A549 (cell line): ENCODE measurements at regions not wholly inside any gene's neighbourhood (a gene's known extent, or its start where the extent isn't known, plus 50 kb on each side); places are given as distances from the start of the nearest gene placed in this dataset.

ENCODE experiments used
- ATAC-seq, 2 experiments: fragments of 200-7000 bp in 1 of 2; fragments of >200 bp in 1 of 2; cut with Nextera tagmentation in 1 of 2; cut with Tn5 transposase in 1 of 2; 3 replicates each; pipeline versions ENCODE4 v1.8.0 to v1.9.1; 2018 to 2020; ENCODE audit warnings: mild to moderate bottlenecking in 1 of 2, moderate library complexity in 1 of 2
- CTCF ChIA-PET: fragments of 300-600 bp; sonication (Branson Sonifier 250); formaldehyde crosslinking; extraction: SDS; loops from one replicate; lab custom pipeline; 2021; ENCODE audit warnings: antibody characterized with exemption, inconsistent platforms; lab: Yijun Ruan, JAX
- POLR2A ChIA-PET: fragments of 350-600 bp; formaldehyde crosslinking; extraction: SDS; loops from one replicate; lab custom pipeline; 2021; ENCODE audit warnings: antibody characterized with exemption, inconsistent platforms; lab: Yijun Ruan, JAX
- DNase-seq, 2 experiments: peaks; one replicate each; pipeline versions ENCODE4 v3.0.0 to v3.0.0-alpha.2; 2011 to 2016; ENCODE audit warnings: low read depth in 1 of 2, low spot score in 1 of 2
- FAIRE-seq: peaks from 2 replicates; lab custom pipeline; 2011; peaks lifted over from hg19 to GRCh38; lab: Jason Lieb, UNC
- H3K27ac ChIP-seq, 2 experiments: fragments of >200 bp; sonication (Bioruptor Twin); formaldehyde crosslinking; 3 replicates each; pipeline ENCODE4 v1.5.1; 2016 to 2017
- H3K4me1 ChIP-seq: fragments of >200 bp; sonication (Bioruptor Twin); formaldehyde crosslinking; 3 replicates; pipeline ENCODE4 v1.6.1; 2016
- H3K4me2 ChIP-seq: fragments of >200 bp; sonication (Bioruptor Twin); formaldehyde crosslinking; 3 replicates; pipeline ENCODE4 v1.6.1; 2016
- H3K4me3 ChIP-seq: fragments of >200 bp; sonication (Bioruptor Twin); formaldehyde crosslinking; 3 replicates; pipeline ENCODE4 v1.5.1; 2016
- H3K9me3 ChIP-seq: fragments of >200 bp; sonication (Bioruptor Twin); formaldehyde crosslinking; 3 replicates; pipeline ENCODE4 v1.6.1; 2016
- CBX2 ChIP-seq: fragments of 200-600 bp; sonication (generic); IDR thresholded peaks from 2 replicates; pipeline ENCODE4 v1.6.1; 2016; ENCODE audit warnings: low read depth, mild to moderate bottlenecking, borderline replicate concordance
- CHD4 ChIP-seq: fragments of 200-600 bp; sonication (generic); IDR thresholded peaks from 2 replicates; pipeline ENCODE4 v1.6.1; 2016; ENCODE audit warnings: antibody characterized with exemption, mild to moderate bottlenecking, borderline replicate concordance
- E2F6 ChIP-seq: IDR thresholded peaks from 2 replicates; pipeline ENCODE4 v1.6.1; 2012; ENCODE audit warnings: low read depth, borderline replicate concordance
- EHF ChIP-seq: fragments of 250-450 bp; sonication (Bioruptor Pico); IDR thresholded peaks from 2 replicates; pipeline ENCODE4 v1.5.0; 2020; ENCODE audit warnings: mild to moderate bottlenecking
- ESRRA ChIP-seq: fragments of 150-350 bp; IDR thresholded peaks from 2 replicates; pipeline ENCODE4 v1.6.1; 2014; ENCODE audit warnings: mild to moderate bottlenecking, low read length, borderline replicate concordance
- FOSB ChIP-seq: fragments of 250-450 bp; sonication (Bioruptor Pico); IDR thresholded peaks from 2 replicates; pipeline ENCODE4 v1.5.0; 2020; ENCODE audit warnings: mild to moderate bottlenecking, moderate library complexity
- FOSL2 ChIP-seq, 2 experiments: fragments of 450-650 bp in 1 of 2; fragments of >200 bp in 1 of 2; sonication (Bioruptor Twin) in 1 of 2; formaldehyde crosslinking; IDR thresholded peaks; 2 replicates each; pipeline versions ENCODE4 v1.5.0 to v1.6.1; 2016 to 2020; ENCODE audit warnings: mild to moderate bottlenecking in 1 of 2, moderate library complexity in 1 of 2
- GATA3 ChIP-seq: IDR thresholded peaks from 2 replicates; pipeline ENCODE4 v1.6.1; 2012; ENCODE audit warnings: borderline replicate concordance
- HOXA7 ChIP-seq: fragments of 250-450 bp; sonication (Bioruptor Pico); IDR thresholded peaks from 2 replicates; pipeline ENCODE4 v1.5.0; 2020; ENCODE audit warnings: mild to moderate bottlenecking, moderate library complexity
- HOXB13 ChIP-seq: fragments of 250-450 bp; sonication (Bioruptor Pico); IDR thresholded peaks from 2 replicates; pipeline ENCODE4 v1.5.0; 2020; ENCODE audit warnings: low read depth, mild to moderate bottlenecking, moderate library complexity
- HOXB5 ChIP-seq: fragments of 250-450 bp; sonication (Bioruptor Pico); IDR thresholded peaks from 2 replicates; pipeline ENCODE4 v1.5.0; 2020; ENCODE audit warnings: mild to moderate bottlenecking, moderate library complexity
- JUNB ChIP-seq: fragments of >200 bp; sonication (Bioruptor Twin); formaldehyde crosslinking; IDR thresholded peaks from 2 replicates; pipeline ENCODE4 v1.6.1; 2016
- KDM5A ChIP-seq: fragments of 200-600 bp; sonication (generic); IDR thresholded peaks from 2 replicates; pipeline ENCODE4 v1.6.1; 2016; ENCODE audit warnings: antibody characterized with exemption, mild to moderate bottlenecking
- MAFK ChIP-seq: fragments of 450-650 bp; IDR thresholded peaks from 2 replicates; pipeline ENCODE4 v1.6.1; 2014; ENCODE audit not compliant: partially characterized antibody
- PHF8 ChIP-seq: fragments of 200-600 bp; sonication (generic); IDR thresholded peaks from 2 replicates; pipeline ENCODE4 v1.6.1; 2016; ENCODE audit warnings: low read depth, mild to moderate bottlenecking, antibody characterized with exemption, moderate library complexity, borderline replicate concordance
- POLR2AphosphoS2 ChIP-seq: conservative IDR thresholded peaks from 2 replicates; pipeline ENCODE4 v1.6.1; 2012; ENCODE audit warnings: low read length, improper control_type of control experiment, inconsistent platforms
- RAD21 ChIP-seq, 2 experiments: fragments of >200 bp in 1 of 2; sonication (Bioruptor Twin) in 1 of 2; formaldehyde crosslinking in 1 of 2; IDR thresholded peaks in 1 of 2; conservative IDR thresholded peaks in 1 of 2; 2 replicates in 1 of 2; 3 replicates in 1 of 2; pipeline ENCODE4 v1.6.1; 2012 to 2018; ENCODE audit warnings: inconsistent platforms in 1 of 2
- RARB ChIP-seq: fragments of 250-450 bp; sonication (Bioruptor Pico); IDR thresholded peaks from 2 replicates; pipeline ENCODE4 v1.8.0; 2021; ENCODE audit warnings: mild to moderate bottlenecking, moderate library complexity
- REST ChIP-seq: fragments of 200-600 bp; sonication (generic); IDR thresholded peaks from 2 replicates; pipeline ENCODE4 v1.6.1; 2016; ENCODE audit warnings: antibody characterized with exemption, mild to moderate bottlenecking, moderate library complexity
- TP53 ChIP-seq: fragments of 250-450 bp; sonication (Bioruptor Pico); IDR thresholded peaks from 2 replicates; pipeline ENCODE4 v1.5.0; 2021; ENCODE audit warnings: mild to moderate bottlenecking, moderate library complexity
- ZC3H11A ChIP-seq: fragments of 450-650 bp; IDR thresholded peaks from 2 replicates; pipeline ENCODE4 v1.6.1; 2014; ENCODE audit warnings: antibody characterized with exemption, mild to moderate bottlenecking
- WGBS: methylation state at CpG from one replicate; pipeline ENCODE4 v1.1.6; 2017; ENCODE audit errors: missing lambda C conversion rate; 5-methylcytosine and 5-hydroxymethylcytosine counted together

GRCh38 chr10:36393801-36394200 lies 731.6 kb upstream of the ANKRD30A start:
- DNase-seq (peak in 1 of 2 experiments; percentile 11), ATAC-seq (no peak), FAIRE-seq (no peak)
- Histone ChIP-seq H3K4me2 (no peak overlapping the region), H3K4me1 (no peaks in the 10 kb centered on the region), H3K9me3 (no peaks in the 10 kb centered on the region), H3K27ac (no peak overlapping the region), H3K4me3 (no peak overlapping the region)
- 51% methylated on average over 3 of the region's 3 CpGs for WGBS
- TF ChIP-seq RARB (CRISPR knock-in tag) (no peak), FOSL2 (IDR thresholded peaks at IDR 0.05) (no peak), FOSL2 (CRISPR knock-in tag; IDR thresholded peaks at IDR 0.05) (0 out of 2 replicates have a peak, but pooled peaks have one; percentile 3)
- ChIA-PET POLR2A (no interaction called here), CTCF (no interaction called here)

GRCh38 chr10:36391405-36391804 lies 734.0 kb upstream of the ANKRD30A start:
- ATAC-seq (no peak), DNase-seq (no peak), FAIRE-seq (no peak)
- 61% methylated on average over 4 of the region's 4 CpGs for WGBS
- Histone ChIP-seq H3K4me2 (no peak overlapping the region), H3K9me3 (no peaks in the 10 kb centered on the region), H3K27ac (no peak overlapping the region), H3K4me1 (no peaks in the 10 kb centered on the region), H3K4me3 (no peak overlapping the region)
- ChIA-PET POLR2A (no interaction called here), CTCF (no interaction called here)
- TF ChIP-seq ZC3H11A (no peak), MAFK (no peak), RARB (CRISPR knock-in tag) (no peak), CBX2 (no peak), EHF (CRISPR knock-in tag) (no peak), E2F6 (no peak), JUNB (no peak), KDM5A (no peak), HOXA7 (CRISPR knock-in tag) (no peak), RAD21 (conservative IDR thresholded peaks at IDR 0.05 in 1 of 2, IDR thresholded peaks at IDR 0.05 in 1 of 2) (no peak), POLR2AphosphoS2 (no peak)

- H3K27ac ChIP-seq: no peak overlapping the region
- no peak overlapping the region for H3K4me3 ChIP-seq
- H3K9me3 ChIP-seq: no peaks in the 10 kb centered on the region
- FAIRE-seq (no peak), ATAC-seq (no peak)
- no peak overlapping the region for H3K4me2 ChIP-seq
- TF ChIP-seq GATA3 (no peak), FOSB (CRISPR knock-in tag) (no peak), TP53 (no peak), HOXB5 (CRISPR knock-in tag) (no peak), HOXB13 (CRISPR knock-in tag) (no peak), CHD4 (no peak), REST (no peak), ESRRA (no peak), PHF8 (no peak)
- TF ChIP-seq, all 56 proteins: peak for 0
- CTCF ChIA-PET: interaction anchor here (0.6 kb wide), 1 partner anchor 279 kb away, joined by 3 read pairs; no protein-coding TSS in a partner anchor
- DNase-seq: no peak
- H3K4me1 ChIP-seq: no peaks in the 10 kb centered on the region
- POLR2A ChIA-PET: no interaction called here
- 16% methylated on average over 1 of the region's 1 CpG for WGBS
Observed at GRCh38 chr10:36390221-36390620, 735.2 kb upstream of the ANKRD30A start.
